Gastrocnemius medialis (tissue), 4 donors: ENCODE measurements at regions not wholly inside any gene's neighbourhood (a gene's known extent, or its start where the extent isn't known, plus 50 kb on each side); places are given as distances from the start of the nearest gene placed in this dataset.

Source experiments
- POLR2A ChIP-seq, 2 donors: fragments of 450-650 bp; IDR thresholded peaks; one replicate each; pipeline ENCODE4 v1.6.1; 2017; ENCODE audit warnings: antibody characterized with exemption in 2 of 2, mild to moderate bottlenecking in 2 of 2, moderate library complexity in 2 of 2
- TF ChIP-seq, protein P1 (sequence below), 5 experiments: fragments of 450-650 bp in 3 of 5; fragments of 200-600 bp in 2 of 5; sonication (generic) in 2 of 5; IDR thresholded peaks in 4 of 5; conservative IDR thresholded peaks in 1 of 5; 1 replicate in 4 of 5; 2 replicates in 1 of 5; pipeline ENCODE4 v1.5.1; 2016 to 2019; ENCODE audit warnings: antibody characterized with exemption in 5 of 5, mild to moderate bottlenecking in 3 of 5, moderate library complexity in 3 of 5

DNA sequence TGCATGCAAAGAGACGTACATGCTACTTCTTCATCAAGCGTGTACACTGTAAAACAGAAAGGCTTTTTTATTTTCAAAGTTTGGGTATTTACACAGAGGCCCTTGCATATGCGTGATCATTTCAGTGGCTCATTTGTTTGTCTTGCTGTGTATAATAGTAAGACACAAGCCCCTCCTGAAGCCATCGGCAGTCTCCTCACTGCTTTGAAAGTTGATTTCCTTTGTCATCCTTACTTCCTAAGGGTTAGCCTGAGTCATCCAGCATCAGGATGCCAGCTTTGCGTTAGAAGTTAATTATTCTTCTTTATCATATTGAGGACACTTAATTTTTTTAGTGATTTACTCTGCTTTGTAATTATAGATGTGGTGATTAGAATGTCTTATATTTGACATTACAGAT, 72.5 kb upstream of the CTBP2 start:
- TF ChIP-seq, protein P1, sequence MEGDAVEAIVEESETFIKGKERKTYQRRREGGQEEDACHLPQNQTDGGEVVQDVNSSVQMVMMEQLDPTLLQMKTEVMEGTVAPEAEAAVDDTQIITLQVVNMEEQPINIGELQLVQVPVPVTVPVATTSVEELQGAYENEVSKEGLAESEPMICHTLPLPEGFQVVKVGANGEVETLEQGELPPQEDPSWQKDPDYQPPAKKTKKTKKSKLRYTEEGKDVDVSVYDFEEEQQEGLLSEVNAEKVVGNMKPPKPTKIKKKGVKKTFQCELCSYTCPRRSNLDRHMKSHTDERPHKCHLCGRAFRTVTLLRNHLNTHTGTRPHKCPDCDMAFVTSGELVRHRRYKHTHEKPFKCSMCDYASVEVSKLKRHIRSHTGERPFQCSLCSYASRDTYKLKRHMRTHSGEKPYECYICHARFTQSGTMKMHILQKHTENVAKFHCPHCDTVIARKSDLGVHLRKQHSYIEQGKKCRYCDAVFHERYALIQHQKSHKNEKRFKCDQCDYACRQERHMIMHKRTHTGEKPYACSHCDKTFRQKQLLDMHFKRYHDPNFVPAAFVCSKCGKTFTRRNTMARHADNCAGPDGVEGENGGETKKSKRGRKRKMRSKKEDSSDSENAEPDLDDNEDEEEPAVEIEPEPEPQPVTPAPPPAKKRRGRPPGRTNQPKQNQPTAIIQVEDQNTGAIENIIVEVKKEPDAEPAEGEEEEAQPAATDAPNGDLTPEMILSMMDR (IDR thresholded peaks at IDR 0.05 in 4 of 5, conservative IDR thresholded peaks at IDR 0.05 in 1 of 5), result no peak
- TF ChIP-seq POLR2A (IDR thresholded peaks at IDR 0.05), result no peak
